Sigmoid colon (tissue), 4 donors: ENCODE measurements at regions not wholly inside any gene's neighbourhood (a gene's known extent, or its start where the extent isn't known, plus 50 kb on each side); places are given as distances from the start of the nearest gene placed in this dataset.

Source experiments
- CTCF ChIP-seq, 4 experiments: fragments of 450-650 bp in 3 of 4; fragments of 200-600 bp in 1 of 4; IDR thresholded peaks; one replicate each; pipeline ENCODE4 v1.5.1; 2016 to 2019; ENCODE audit warnings: antibody characterized with exemption in 4 of 4, mild to moderate bottlenecking in 3 of 4, moderate library complexity in 2 of 4
- EP300 ChIP-seq, 4 donors: sonication (generic); formaldehyde crosslinking; IDR thresholded peaks; one replicate each; pipeline ENCODE4 v1.6.1; 2017; ENCODE audit warnings: antibody characterized with exemption in 4 of 4
- POLR2A ChIP-seq, 2 donors: fragments of 450-650 bp; IDR thresholded peaks; one replicate each; pipeline ENCODE4 v1.6.1; 2016; ENCODE audit warnings: antibody characterized with exemption in 2 of 2, mild to moderate bottlenecking in 2 of 2, moderate library complexity in 2 of 2
- POLR2AphosphoS5 ChIP-seq, 4 donors: sonication (generic); formaldehyde crosslinking; IDR thresholded peaks; one replicate each; pipeline ENCODE4 v1.6.1; 2017; ENCODE audit warnings: antibody characterized with exemption in 4 of 4

GRCh38 chr15:46034755-46035154 is 399.9 kb downstream of the SQOR start:
- TF ChIP-seq CTCF (IDR thresholded peaks at IDR 0.05) (no peak), POLR2AphosphoS5 (IDR thresholded peaks at IDR 0.05) (no peak), EP300 (IDR thresholded peaks at IDR 0.05) (no peak), POLR2A (IDR thresholded peaks at IDR 0.05) (no peak)
